HepG2 (cell line): ENCODE measurements at regions not wholly inside any gene's neighbourhood (a gene's known extent, or its start where the extent isn't known, plus 50 kb on each side); places are given as distances from the start of the nearest gene placed in this dataset.
"Not testable (repeated sequence)": the region's sequence is repeated elsewhere in the genome, so short reads cannot be mapped to it uniquely, and the experiment has no call there.

Experiments used
- ATAC-seq: fragments of 200-7000 bp; cut with Tn5 transposase; 3 replicates; pipeline ENCODE4 v1.9.1; 2020; ENCODE audit warnings: mild to moderate bottlenecking, moderate library complexity
- BruUV-seq: library from RNA; stranded (reverse); fragments of 400-500 nt; replicated peaks from 2 replicates; lab custom pipeline; 2021; lab: Mats Ljungman, UMichigan
- CTCF ChIA-PET: fragments of 300-600 bp; formaldehyde crosslinking; extraction: SDS; loops from one replicate; lab custom pipeline; 2021; ENCODE audit warnings: low total read pairs, inconsistent platforms, low intra/inter-chr PET ratio; lab: Yijun Ruan, JAX
- POLR2A ChIA-PET: fragments of 350-600 bp; sonication (Branson Sonifier 250); formaldehyde crosslinking; loops from one replicate; lab custom pipeline; 2020; ENCODE audit warnings: antibody characterized with exemption, inconsistent platforms; lab: Yijun Ruan, JAX
- DNase-seq: peaks from one replicate; pipeline ENCODE4 v3.0.0-alpha.2; 2015; ENCODE audit warnings: low spot score
- FAIRE-seq: peaks from 3 replicates; lab custom pipeline; 2011; peaks lifted over from hg19 to GRCh38; lab: Jason Lieb, UNC
- H2AFZ ChIP-seq: one replicate; pipeline ENCODE4 v1.6.1; 2011; ENCODE audit warnings: low read length, inconsistent platforms
- H3K27ac ChIP-seq: fragments of 300-600 bp; 3 replicates; pipeline ENCODE4 v1.8.0; 2011; ENCODE audit warnings: mixed run types, mild to moderate bottlenecking, mixed read lengths, low read length, inconsistent platforms; ENCODE audit not compliant: insufficient read depth; ENCODE audit errors: extremely low read length
- H3K27me3 ChIP-seq, 2 experiments: fragments of 200-600 bp in 1 of 2; 2 replicates in 1 of 2; 3 replicates in 1 of 2; pipeline versions ENCODE4 v1.6.0 to v1.8.0; 2011; ENCODE audit warnings: low read length in 2 of 2, mild to moderate bottlenecking in 2 of 2, moderate library complexity in 2 of 2, inconsistent platforms in 1 of 2; ENCODE audit not compliant: insufficient read depth in 2 of 2, control insufficient read depth in 1 of 2
- H3K36me3 ChIP-seq, 2 experiments: fragments of 200-600 bp in 1 of 2; replicated peaks in 1 of 2; 2 replicates in 1 of 2; 3 replicates in 1 of 2; pipeline versions ENCODE4 v1.5.1 to v1.8.0; 2011; ENCODE audit warnings: low read length in 2 of 2, inconsistent platforms in 1 of 2; ENCODE audit not compliant: insufficient read depth in 2 of 2, control insufficient read depth in 1 of 2
- H3K4me1 ChIP-seq: 2 replicates; pipeline ENCODE4 v1.5.1; 2012; ENCODE audit warnings: low read length, inconsistent platforms; ENCODE audit not compliant: insufficient read depth
- H3K4me2 ChIP-seq: 2 replicates; pipeline ENCODE4 v1.6.0; 2011; ENCODE audit warnings: low read depth, low read length, inconsistent platforms
- H3K4me3 ChIP-seq, 3 experiments: fragments of 200-600 bp in 1 of 3; sonication (generic), shearing (Covaris generic) in 1 of 3; replicated peaks in 1 of 3; 2 replicates each; pipeline ENCODE4 v1.5.1; 2011 to 2016; ENCODE audit warnings: low read length in 3 of 3, inconsistent platforms in 2 of 3, low read depth in 2 of 3, mild to moderate bottlenecking in 2 of 3, control low read depth in 1 of 3, mixed read lengths in 1 of 3; ENCODE audit not compliant: insufficient read depth in 1 of 3
- H3K79me2 ChIP-seq: one replicate; pipeline ENCODE4 v1.6.1; 2011; ENCODE audit warnings: low read length, inconsistent platforms; ENCODE audit not compliant: insufficient read depth
- H3K9ac ChIP-seq: 2 replicates; pipeline ENCODE4 v1.6.0; 2011; ENCODE audit warnings: mild to moderate bottlenecking, low read depth, low read length, inconsistent platforms; ENCODE audit not compliant: insufficient read depth
- H3K9me3 ChIP-seq: 2 replicates; pipeline ENCODE4 v1.5.1; 2012; ENCODE audit warnings: mild to moderate bottlenecking, low read length
- H4K20me1 ChIP-seq: 2 replicates; pipeline ENCODE4 v1.6.0; 2011; ENCODE audit warnings: inconsistent platforms, mild to moderate bottlenecking, low read length, moderate library complexity; ENCODE audit not compliant: insufficient read depth
- RORA ChIP-seq: sonication (generic); formaldehyde crosslinking; IDR thresholded peaks from 2 replicates; pipeline ENCODE4 v1.5.0; 2020; ENCODE audit warnings: mild to moderate bottlenecking, missing genetic modification reagents, moderate library complexity
- WGBS: methylation state at CpG from one replicate; pipeline ENCODE4 v1.1.6; 2017; ENCODE audit warnings: low lambda C conversion rate; 5-methylcytosine and 5-hydroxymethylcytosine counted together
- in situ Hi-C: cut with HindIII; loops from 2 replicates; pipeline ENCODE4 v1.10.0; 2017; ENCODE audit warnings: low pct_unique_long_range_greater_than_20kb; ENCODE audit not compliant: extremely low pct_ligation_motif_present
- intact Hi-C: fragments of 100-400 bp; cut with micrococcal nuclease; formaldehyde crosslinking; loops from one replicate; pipeline ENCODE4 v1.10.0; 2022; ENCODE audit not compliant: unreplicated experiment
- TF ChIP-seq, protein P1 (sequence below): sonication (generic); formaldehyde crosslinking; IDR thresholded peaks from 2 replicates; pipeline ENCODE4 v1.5.0; 2020; ENCODE audit warnings: mild to moderate bottlenecking, missing genetic modification reagents, moderate library complexity

DNA sequence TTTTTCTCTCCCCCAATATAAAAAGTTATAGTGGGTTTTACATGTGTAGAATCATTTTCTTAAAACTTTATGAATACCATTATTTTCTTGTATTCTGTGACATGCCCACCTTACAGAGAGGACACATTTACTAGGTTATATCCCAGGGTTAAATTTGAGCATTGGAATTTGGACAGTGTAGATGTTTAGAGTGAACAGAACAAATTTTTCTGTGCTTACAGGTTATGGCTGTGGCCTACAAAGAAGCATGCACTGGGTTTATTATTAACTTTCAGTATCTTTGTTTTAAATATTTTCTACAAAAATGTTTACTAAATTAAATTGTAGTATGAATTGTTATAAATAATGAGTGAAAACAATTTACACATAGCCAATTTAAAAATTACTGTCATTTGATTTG, 51.3 kb upstream of the TRIM77 start:
- ATAC-seq, intact Hi-C loops, in situ Hi-C loops, H3K4me1 ChIP-seq, H3K4me3 ChIP-seq, BruUV-seq, H3K79me2 ChIP-seq, H3K27ac ChIP-seq, FAIRE-seq, H3K36me3 ChIP-seq, H3K27me3 ChIP-seq, H3K9me3 ChIP-seq, H2AFZ ChIP-seq, CTCF ChIA-PET, H3K4me2 ChIP-seq, DNase-seq, POLR2A ChIA-PET, H4K20me1 ChIP-seq, H3K9ac ChIP-seq: not testable (repeated sequence)

DNA sequence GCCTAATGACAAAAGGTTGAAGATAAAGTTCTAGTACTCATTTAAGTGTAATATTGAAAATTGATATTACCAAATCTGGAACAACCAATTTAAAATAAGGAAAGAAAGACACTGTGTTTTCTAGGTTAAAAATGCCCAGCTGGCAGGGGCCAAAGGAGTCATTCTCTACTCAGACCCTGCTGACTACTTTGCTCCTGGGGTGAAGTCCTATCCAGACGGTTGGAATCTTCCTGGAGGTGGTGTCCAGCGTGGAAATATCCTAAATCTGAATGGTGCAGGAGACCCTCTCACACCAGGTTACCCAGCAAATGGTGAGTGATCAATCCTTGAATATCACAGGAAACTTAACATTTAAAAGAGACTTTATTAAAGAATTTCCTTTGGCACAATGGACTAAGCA, 50.7 kb upstream of the TRIM77 start:
- intact Hi-C loops, in situ Hi-C loops, H3K27ac ChIP-seq, CTCF ChIA-PET, BruUV-seq, POLR2A ChIA-PET, H3K4me3 ChIP-seq, H4K20me1 ChIP-seq, H3K9me3 ChIP-seq, H3K9ac ChIP-seq, FAIRE-seq, H3K79me2 ChIP-seq, H2AFZ ChIP-seq, H3K4me1 ChIP-seq, ATAC-seq, H3K4me2 ChIP-seq, H3K36me3 ChIP-seq, DNase-seq, H3K27me3 ChIP-seq: not testable (repeated sequence)
- WGBS = 0% methylated on average over 2 of the region's 2 CpGs

DNA sequence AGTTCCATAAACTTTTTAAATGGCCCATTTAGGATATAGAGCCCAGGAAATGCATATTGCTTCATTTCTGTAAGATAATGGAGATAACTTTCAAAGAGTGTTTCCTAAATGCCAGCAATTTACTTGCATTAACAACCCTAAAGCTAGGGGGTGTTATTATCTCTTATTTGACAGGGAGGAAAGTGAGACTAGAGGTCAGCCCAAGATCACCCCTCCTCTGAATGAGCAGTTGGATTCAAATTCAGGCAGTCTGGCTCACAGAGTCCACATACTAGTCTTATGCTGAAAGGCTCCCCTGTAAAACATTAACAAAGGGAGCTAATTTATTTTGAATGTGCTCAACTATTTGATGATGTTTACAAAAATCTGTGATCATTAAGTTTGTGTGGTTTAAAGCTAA, 49.9 kb upstream of the TRIM77 start:
- no TSS peak for BruUV-seq
- H3K27me3 ChIP-seq = no peaks in the 10 kb centered on the region
- no peaks in the 10 kb centered on the region for H3K4me1 ChIP-seq
- intact Hi-C loops = no loop called here
- no peak for FAIRE-seq
- no peak overlapping the region for H3K4me3 ChIP-seq
- no peak overlapping the region for H3K27ac ChIP-seq
- no peaks in the 10 kb centered on the region for H3K9me3 ChIP-seq
- ChIA-PET CTCF (no interaction called here), POLR2A (no interaction called here)
- H3K36me3 ChIP-seq = no peaks in the 10 kb centered on the region
- peak; percentile 87 for ATAC-seq
- in situ Hi-C loops = no loop called here
- H3K4me2 ChIP-seq = no peak overlapping the region
- DNase-seq = peak; percentile 7
- no peak for TF ChIP-seq RORA (CRISPR knock-in tag)
- TF ChIP-seq, protein P1, sequence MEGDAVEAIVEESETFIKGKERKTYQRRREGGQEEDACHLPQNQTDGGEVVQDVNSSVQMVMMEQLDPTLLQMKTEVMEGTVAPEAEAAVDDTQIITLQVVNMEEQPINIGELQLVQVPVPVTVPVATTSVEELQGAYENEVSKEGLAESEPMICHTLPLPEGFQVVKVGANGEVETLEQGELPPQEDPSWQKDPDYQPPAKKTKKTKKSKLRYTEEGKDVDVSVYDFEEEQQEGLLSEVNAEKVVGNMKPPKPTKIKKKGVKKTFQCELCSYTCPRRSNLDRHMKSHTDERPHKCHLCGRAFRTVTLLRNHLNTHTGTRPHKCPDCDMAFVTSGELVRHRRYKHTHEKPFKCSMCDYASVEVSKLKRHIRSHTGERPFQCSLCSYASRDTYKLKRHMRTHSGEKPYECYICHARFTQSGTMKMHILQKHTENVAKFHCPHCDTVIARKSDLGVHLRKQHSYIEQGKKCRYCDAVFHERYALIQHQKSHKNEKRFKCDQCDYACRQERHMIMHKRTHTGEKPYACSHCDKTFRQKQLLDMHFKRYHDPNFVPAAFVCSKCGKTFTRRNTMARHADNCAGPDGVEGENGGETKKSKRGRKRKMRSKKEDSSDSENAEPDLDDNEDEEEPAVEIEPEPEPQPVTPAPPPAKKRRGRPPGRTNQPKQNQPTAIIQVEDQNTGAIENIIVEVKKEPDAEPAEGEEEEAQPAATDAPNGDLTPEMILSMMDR (CRISPR knock-in tag) = 0 out of 2 replicates have a peak, but pooled peaks have one; percentile 8
- no peaks in the 10 kb centered on the region for H3K79me2 ChIP-seq
- no peak overlapping the region for H2AFZ ChIP-seq
- H3K9ac ChIP-seq = no peak overlapping the region
- no peaks in the 10 kb centered on the region for H4K20me1 ChIP-seq
